ENCODE measurements at regions not wholly inside any gene's neighbourhood (a gene's known extent, or its start where the extent isn't known, plus 50 kb on each side); places are given as distances from the start of the nearest gene placed in this dataset.

GRCh38 chr13:61852116-61852619 lies 436.5 kb upstream of the PCDH20 start:
- TF ChIP-seq CTCF (IDR thresholded peaks at IDR 0.05), result no peak
- TF ChIP-seq POLR2A (IDR thresholded peaks at IDR 0.05), result no peak
